Glutamatergic neuron (in vitro differentiated cells): ENCODE measurements at regions not wholly inside any gene's neighbourhood (a gene's known extent, or its start where the extent isn't known, plus 50 kb on each side); places are given as distances from the start of the nearest gene placed in this dataset.

Source experiments
- DNase-seq: peaks from one replicate; pipeline ENCODE4 v3.0.0; 2022
- H3K27ac Mint-ChIP-seq: one replicate; pipeline ENCODE4 v1.8.0; 2020; ENCODE audit warnings: mild to moderate bottlenecking, mixed read lengths, inconsistent platforms; ENCODE audit not compliant: unreplicated experiment
- H3K27me3 Mint-ChIP-seq: one replicate; pipeline ENCODE4 v1.8.0; 2020; ENCODE audit warnings: mild to moderate bottlenecking, moderate library complexity, mixed read lengths, inconsistent platforms; ENCODE audit not compliant: unreplicated experiment
- H3K36me3 Mint-ChIP-seq: one replicate; pipeline ENCODE4 v1.8.0; 2020; ENCODE audit warnings: mild to moderate bottlenecking, mixed read lengths, inconsistent platforms; ENCODE audit not compliant: unreplicated experiment
- H3K4me1 Mint-ChIP-seq: one replicate; pipeline ENCODE4 v1.8.0; 2020; ENCODE audit warnings: mild to moderate bottlenecking, low read depth, mixed read lengths, inconsistent platforms; ENCODE audit not compliant: unreplicated experiment
- H3K4me3 Mint-ChIP-seq: one replicate; pipeline ENCODE4 v1.8.0; 2020; ENCODE audit warnings: mild to moderate bottlenecking, mixed read lengths, inconsistent platforms; ENCODE audit not compliant: unreplicated experiment
- H3K9me3 Mint-ChIP-seq: one replicate; pipeline ENCODE4 v1.8.0; 2020; ENCODE audit warnings: mild to moderate bottlenecking, moderate library complexity, mixed read lengths, inconsistent platforms; ENCODE audit not compliant: unreplicated experiment
- TF ChIP-seq, protein P1 (sequence below): fragments of 200-600 bp; sonication (generic); IDR thresholded peaks from one replicate; pipeline ENCODE4 v1.5.0; 2021; ENCODE audit not compliant: partially characterized antibody, unreplicated experiment

- no peak overlapping the region for H3K4me3 Mint-ChIP-seq
- TF ChIP-seq, protein P1, sequence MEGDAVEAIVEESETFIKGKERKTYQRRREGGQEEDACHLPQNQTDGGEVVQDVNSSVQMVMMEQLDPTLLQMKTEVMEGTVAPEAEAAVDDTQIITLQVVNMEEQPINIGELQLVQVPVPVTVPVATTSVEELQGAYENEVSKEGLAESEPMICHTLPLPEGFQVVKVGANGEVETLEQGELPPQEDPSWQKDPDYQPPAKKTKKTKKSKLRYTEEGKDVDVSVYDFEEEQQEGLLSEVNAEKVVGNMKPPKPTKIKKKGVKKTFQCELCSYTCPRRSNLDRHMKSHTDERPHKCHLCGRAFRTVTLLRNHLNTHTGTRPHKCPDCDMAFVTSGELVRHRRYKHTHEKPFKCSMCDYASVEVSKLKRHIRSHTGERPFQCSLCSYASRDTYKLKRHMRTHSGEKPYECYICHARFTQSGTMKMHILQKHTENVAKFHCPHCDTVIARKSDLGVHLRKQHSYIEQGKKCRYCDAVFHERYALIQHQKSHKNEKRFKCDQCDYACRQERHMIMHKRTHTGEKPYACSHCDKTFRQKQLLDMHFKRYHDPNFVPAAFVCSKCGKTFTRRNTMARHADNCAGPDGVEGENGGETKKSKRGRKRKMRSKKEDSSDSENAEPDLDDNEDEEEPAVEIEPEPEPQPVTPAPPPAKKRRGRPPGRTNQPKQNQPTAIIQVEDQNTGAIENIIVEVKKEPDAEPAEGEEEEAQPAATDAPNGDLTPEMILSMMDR, result no peak
- no peak for DNase-seq
- peaks cover 3% of the 10 kb centered on the region for H3K27me3 Mint-ChIP-seq
- H3K36me3 Mint-ChIP-seq, result no peaks in the 10 kb centered on the region
- H3K9me3 Mint-ChIP-seq, result peaks cover 5% of the 10 kb centered on the region
- H3K27ac Mint-ChIP-seq, result no peak overlapping the region
- H3K4me1 Mint-ChIP-seq, result peaks cover 18% of the 10 kb centered on the region
These were observed 626.0 kb downstream of the EDEM1 start for GRCh38 chr3:5813521-5813920.

DNA sequence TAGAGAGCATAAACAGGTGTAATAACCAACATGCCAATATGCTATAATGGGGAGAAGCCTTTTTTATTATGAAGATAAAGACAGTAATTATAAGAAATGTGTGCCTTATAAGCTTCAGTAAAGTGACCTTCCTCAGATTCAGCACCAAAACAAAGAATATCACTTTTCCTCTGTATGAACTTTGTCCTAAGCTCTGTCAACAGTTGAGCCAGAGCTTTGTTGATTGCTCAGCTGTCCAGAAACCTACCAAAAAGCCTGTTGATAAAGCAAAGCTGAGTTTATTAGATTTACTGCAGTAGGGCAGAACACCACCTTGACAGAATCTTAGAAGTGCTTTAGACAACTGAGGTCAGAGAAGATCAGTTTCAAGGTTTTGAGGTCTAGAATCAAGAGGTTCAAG is 635.3 kb downstream of the EDEM1 start:
- no peaks in the 10 kb centered on the region for H3K36me3 Mint-ChIP-seq
- H3K9me3 Mint-ChIP-seq, result no peaks in the 10 kb centered on the region
- no peak overlapping the region for H3K27ac Mint-ChIP-seq
- H3K27me3 Mint-ChIP-seq, result no peaks in the 10 kb centered on the region
- DNase-seq, result no peak
- no peak overlapping the region for H3K4me3 Mint-ChIP-seq
- no peaks in the 10 kb centered on the region for H3K4me1 Mint-ChIP-seq
- TF ChIP-seq, protein P1, result no peak

GRCh38 chr3:5826467-5826866 is 639.0 kb downstream of the EDEM1 start:
- no peaks in the 10 kb centered on the region for H3K36me3 Mint-ChIP-seq
- no peaks in the 10 kb centered on the region for H3K9me3 Mint-ChIP-seq
- H3K27ac Mint-ChIP-seq, result no peak overlapping the region
- H3K27me3 Mint-ChIP-seq, result no peaks in the 10 kb centered on the region
- TF ChIP-seq, protein P1, result no peak
- H3K4me3 Mint-ChIP-seq, result no peak overlapping the region
- DNase-seq, result no peak
- H3K4me1 Mint-ChIP-seq, result no peaks in the 10 kb centered on the region

DNA sequence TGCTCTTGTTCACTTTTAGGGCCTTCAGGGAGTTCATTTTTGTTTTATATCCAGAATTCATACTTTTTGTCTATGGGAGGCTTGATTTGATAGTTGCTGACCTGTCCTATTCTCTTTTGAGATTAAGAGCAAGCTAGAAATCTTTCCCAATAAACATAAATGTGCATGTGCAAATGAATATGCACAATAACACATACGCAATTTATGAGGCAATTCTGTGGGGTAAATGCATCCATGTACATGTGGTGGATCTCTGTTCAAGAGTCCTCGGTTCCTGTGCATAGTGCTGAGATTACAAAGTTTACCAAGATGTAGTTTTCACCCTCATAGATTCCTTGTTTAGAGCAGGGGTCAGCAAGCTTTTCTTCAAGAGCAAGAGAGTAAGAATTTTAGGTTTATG is 640.7 kb downstream of the EDEM1 start:
- no peak for DNase-seq
- H3K9me3 Mint-ChIP-seq, result no peaks in the 10 kb centered on the region
- no peaks in the 10 kb centered on the region for H3K27me3 Mint-ChIP-seq
- H3K4me3 Mint-ChIP-seq, result no peak overlapping the region
- TF ChIP-seq, protein P1, result no peak
- no peak overlapping the region for H3K27ac Mint-ChIP-seq
- H3K36me3 Mint-ChIP-seq, result no peaks in the 10 kb centered on the region
- H3K4me1 Mint-ChIP-seq, result no peaks in the 10 kb centered on the region

DNA sequence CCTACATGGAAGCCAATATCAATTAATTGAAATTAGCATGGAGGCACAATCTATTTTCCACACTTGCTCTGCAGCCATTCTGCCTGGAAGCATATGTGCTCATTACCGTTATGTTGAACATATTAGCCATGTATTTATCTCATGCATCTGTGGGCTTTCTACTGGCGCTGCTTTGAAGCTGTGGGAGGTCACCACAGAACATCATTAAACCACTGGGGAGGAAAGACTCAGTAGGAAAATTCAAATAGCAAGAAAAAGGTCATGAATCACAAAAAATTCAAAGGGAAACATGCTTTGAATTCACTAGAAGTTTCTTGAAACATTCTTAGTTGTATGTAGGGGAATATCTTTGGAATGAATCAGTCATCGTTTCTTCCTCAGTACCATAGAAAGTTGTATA is 652.5 kb downstream of the EDEM1 start:
- no peak for DNase-seq
- Mint-ChIP-seq H3K36me3 (no peaks in the 10 kb centered on the region), H3K4me1 (no peaks in the 10 kb centered on the region), H3K27ac (no peak overlapping the region), H3K27me3 (no peaks in the 10 kb centered on the region), H3K4me3 (no peak overlapping the region), H3K9me3 (no peaks in the 10 kb centered on the region)
- TF ChIP-seq, protein P1, result no peak
